HCT116 (cell line): ENCODE measurements at regions not wholly inside any gene's neighbourhood (a gene's known extent, or its start where the extent isn't known, plus 50 kb on each side); places are given as distances from the start of the nearest gene placed in this dataset.

Experiments
- ATAC-seq: fragments of 200-7000 bp; cut with Tn5 transposase; 2 replicates; pipeline ENCODE4 v1.9.1; 2020; ENCODE audit warnings: mild to moderate bottlenecking, moderate library complexity
- BruUV-seq: library from RNA; stranded (reverse); fragments of 400-500 nt; replicated peaks from 2 replicates; lab custom pipeline; 2021; lab: Mats Ljungman, UMichigan
- CTCF ChIA-PET: fragments of 300-600 bp; sonication (Branson Sonifier 250); formaldehyde crosslinking; loops from one replicate; lab custom pipeline; 2021; ENCODE audit warnings: antibody characterized with exemption; lab: Charles Lee
- POLR2A ChIA-PET: fragments of 300-600, 350-600 bp; sonication (Branson Sonifier 250); formaldehyde crosslinking; loops from one replicate; lab custom pipeline; 2021; ENCODE audit warnings: antibody characterized with exemption; lab: Charles Lee
- RAD21 ChIA-PET, 2 experiments: fragments of 300-600 bp; sonication (Branson Sonifier 250); formaldehyde crosslinking; loops; one replicate each; lab custom pipeline; 2023; ENCODE audit warnings: low total read pairs in 2 of 2; ENCODE audit not compliant: uncharacterized antibody in 2 of 2, unreplicated experiment in 2 of 2, low non-redundant PET in 1 of 2; lab: Charles Lee
- DNase-seq: peaks from one replicate; pipeline ENCODE4 v3.0.0-alpha.2; 2010; ENCODE audit warnings: low read depth, low spot score
- H2AFZ ChIP-seq: fragments of 200-600 bp; shearing (Covaris generic), sonication (generic); 2 replicates; pipeline ENCODE4 v1.6.1; 2017; ENCODE audit warnings: low read depth, mixed run types, mixed read lengths, antibody characterized with exemption, low read length; ENCODE audit not compliant: poor library complexity, severe bottlenecking
- H3K27ac ChIP-seq: 2 replicates; pipeline ENCODE4 v1.5.1; 2012; ENCODE audit warnings: low read depth, low read length
- H3K27me3 ChIP-seq: fragments of 200-600 bp; sonication (generic); 2 replicates; pipeline ENCODE4 v1.6.1; 2016; ENCODE audit warnings: mixed run types, low read length, mixed read lengths; ENCODE audit not compliant: insufficient read depth
- H3K36me3 ChIP-seq, 2 experiments: fragments of 200-500 bp in 1 of 2; fragments of 200-600 bp in 1 of 2; sonication (Bioruptor generic) in 1 of 2; sonication (generic) in 1 of 2; 2 replicates each; pipeline versions ENCODE4 v1.5.1 to v1.6.1; 2014 to 2016; ENCODE audit warnings: low read length in 2 of 2, inconsistent platforms in 1 of 2, mixed read lengths in 1 of 2, mixed run types in 1 of 2; ENCODE audit not compliant: insufficient read depth in 2 of 2, control insufficient read depth in 1 of 2
- H3K4me1 ChIP-seq, 2 experiments: fragments of 200-600 bp in 1 of 2; sonication (generic) in 1 of 2; 2 replicates each; pipeline versions ENCODE4 v1.5.1 to v1.6.1; 2012 to 2017; ENCODE audit warnings: low read length in 2 of 2, inconsistent platforms in 1 of 2, mild to moderate bottlenecking in 1 of 2, mixed read lengths in 1 of 2, mixed run types in 1 of 2, moderate library complexity in 1 of 2; ENCODE audit not compliant: insufficient read depth in 2 of 2, control insufficient read depth in 1 of 2
- H3K4me2 ChIP-seq: fragments of 200-600 bp; sonication (generic); 2 replicates; pipeline ENCODE4 v1.6.1; 2017; ENCODE audit warnings: mixed run types, low read length, mixed read lengths
- H3K4me3 ChIP-seq, 2 experiments: fragments of 200-600 bp in 1 of 2; sonication (generic) in 1 of 2; replicated peaks in 1 of 2; 2 replicates each; pipeline ENCODE4 v1.5.1; 2011 to 2016; ENCODE audit warnings: low read length in 2 of 2, control low read depth in 1 of 2, low read depth in 1 of 2, mild to moderate bottlenecking in 1 of 2, mixed read lengths in 1 of 2, mixed run types in 1 of 2
- H3K79me2 ChIP-seq: fragments of 200-600 bp; sonication (generic); 2 replicates; pipeline ENCODE4 v1.6.1; 2017; ENCODE audit warnings: mild to moderate bottlenecking, mixed run types, low read length, moderate library complexity, mixed read lengths; ENCODE audit not compliant: insufficient read depth
- H3K9ac ChIP-seq: fragments of 200-600 bp; sonication (generic); 2 replicates; pipeline ENCODE4 v1.6.1; 2016; ENCODE audit warnings: low read length, mixed read lengths
- H3K9me2 ChIP-seq: fragments of 200-600 bp; sonication (generic), shearing (Covaris generic); 2 replicates; pipeline ENCODE4 v1.6.1; 2017; ENCODE audit warnings: mixed run types, mild to moderate bottlenecking, moderate library complexity; ENCODE audit not compliant: insufficient read depth
- H3K9me3 ChIP-seq, 2 experiments: fragments of 200-500 bp in 1 of 2; fragments of 200-600 bp in 1 of 2; sonication (Bioruptor generic) in 1 of 2; sonication (generic) in 1 of 2; 2 replicates each; pipeline ENCODE4 v1.6.1; 2014 to 2017; ENCODE audit warnings: low read length in 2 of 2, mixed read lengths in 2 of 2, inconsistent platforms in 1 of 2, low read depth in 1 of 2, mild to moderate bottlenecking in 1 of 2, mixed run types in 1 of 2, moderate library complexity in 1 of 2; ENCODE audit not compliant: control insufficient read depth in 1 of 2, insufficient read depth in 1 of 2
- H4K20me1 ChIP-seq: fragments of 200-600 bp; sonication (generic), shearing (Covaris generic); 2 replicates; pipeline ENCODE4 v1.6.1; 2017; ENCODE audit warnings: mixed run types, mild to moderate bottlenecking, moderate library complexity; ENCODE audit not compliant: insufficient read depth
- CBX3 ChIP-seq: IDR thresholded peaks from 2 replicates; pipeline ENCODE4 v1.6.1; 2012; ENCODE audit warnings: low read depth
- EGR1 ChIP-seq: IDR thresholded peaks from 2 replicates; pipeline ENCODE4 v1.6.1; 2012; ENCODE audit warnings: low read depth
- ELF1 ChIP-seq: IDR thresholded peaks from 2 replicates; pipeline ENCODE4 v1.6.1; 2012; ENCODE audit warnings: low read depth, borderline replicate concordance
- EZH2 ChIP-seq: fragments of 200-600 bp; sonication (generic); IDR thresholded peaks from 2 replicates; pipeline ENCODE4 v1.6.1; 2017; ENCODE audit warnings: antibody characterized with exemption, mixed run types
- FOSL1 ChIP-seq: IDR thresholded peaks from 2 replicates; pipeline ENCODE4 v1.6.1; 2012; ENCODE audit warnings: low read depth
- POLR2AphosphoS5 ChIP-seq: IDR thresholded peaks from 2 replicates; pipeline ENCODE4 v1.6.1; 2011; ENCODE audit warnings: mild to moderate bottlenecking, low read depth, low read length, moderate library complexity
- SRF ChIP-seq: IDR thresholded peaks from 2 replicates; pipeline ENCODE4 v1.6.1; 2012; ENCODE audit warnings: low read depth
- YY1 ChIP-seq: IDR thresholded peaks from 2 replicates; pipeline ENCODE4 v1.6.1; 2011; ENCODE audit warnings: low read length, low read depth, moderate library complexity, mild to moderate bottlenecking; ENCODE audit not compliant: insufficient replicate concordance; ENCODE audit errors: extremely low read depth
- ZFX ChIP-seq: fragments of 450-650 bp; IDR thresholded peaks from 2 replicates; pipeline ENCODE4 v1.6.1; 2017
- ZNF274 ChIP-seq: fragments of 200-500 bp; sonication (Bioruptor generic); IDR thresholded peaks from 2 replicates; pipeline ENCODE4 v1.6.1; 2014; ENCODE audit warnings: mild to moderate bottlenecking, low read depth, low read length, inconsistent platforms
- intact Hi-C: fragments of 100-400 bp; cut with micrococcal nuclease; formaldehyde crosslinking; loops from 2 replicates; pipeline ENCODE4 v1.10.0; 2022
- TF ChIP-seq, protein P1 (sequence below): IDR thresholded peaks from 2 replicates; pipeline ENCODE4 v1.6.1; 2012
- TF ChIP-seq, protein P2 (sequence below): IDR thresholded peaks from 2 replicates; pipeline ENCODE4 v1.6.1; 2011; ENCODE audit warnings: mild to moderate bottlenecking, low read length, moderate library complexity; ENCODE audit not compliant: insufficient replicate concordance; ENCODE audit errors: extremely low read depth
- TF ChIP-seq, protein P3 (sequence below): IDR thresholded peaks from 2 replicates; pipeline ENCODE4 v1.6.1; 2012

DNA sequence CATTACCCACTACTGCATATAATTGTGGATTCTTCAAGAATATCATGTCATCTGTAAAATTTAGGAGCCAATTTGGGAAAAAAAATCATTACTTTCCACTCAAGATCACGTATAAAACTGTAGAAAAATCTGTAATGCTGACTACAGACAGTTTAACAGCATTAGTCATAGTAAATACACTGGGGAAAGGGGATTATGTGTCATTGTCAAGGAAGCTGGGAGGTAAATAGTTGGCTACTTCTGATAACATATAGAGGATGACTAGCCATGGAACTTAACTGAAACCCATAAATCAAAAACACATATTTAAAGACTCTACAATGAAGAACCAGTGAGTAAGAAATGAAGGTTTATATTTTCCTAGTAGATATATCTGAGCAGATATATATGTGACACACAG lies 1666.4 kb upstream of the IGFBP7 start:
- Histone ChIP-seq H3K27me3 (no peaks in the 10 kb centered on the region), H4K20me1 (no peaks in the 10 kb centered on the region), H3K9me2 (no peaks in the 10 kb centered on the region), H3K79me2 (no peaks in the 10 kb centered on the region), H3K27ac (no peak overlapping the region), H3K9ac (no peak overlapping the region), H2AFZ (no peak overlapping the region), H3K4me2 (no peak overlapping the region), H3K9me3 (peaks cover 0 to 16% of the 10 kb centered on the region in 2 experiments; a peak in 2 of 4 replicates), H3K36me3 (no peaks in the 10 kb centered on the region), H3K4me1 (no peaks in the 10 kb centered on the region), H3K4me3 (no peak overlapping the region)
- ATAC-seq (no peak), DNase-seq (no peak)
- no TSS peak for BruUV-seq
- intact Hi-C loops: no loop called here
- ChIA-PET CTCF (no interaction called here), RAD21 (no interaction called here), POLR2A (no interaction called here)
- TF ChIP-seq, protein P1, sequence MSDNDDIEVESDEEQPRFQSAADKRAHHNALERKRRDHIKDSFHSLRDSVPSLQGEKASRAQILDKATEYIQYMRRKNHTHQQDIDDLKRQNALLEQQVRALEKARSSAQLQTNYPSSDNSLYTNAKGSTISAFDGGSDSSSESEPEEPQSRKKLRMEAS: no peak

DNA sequence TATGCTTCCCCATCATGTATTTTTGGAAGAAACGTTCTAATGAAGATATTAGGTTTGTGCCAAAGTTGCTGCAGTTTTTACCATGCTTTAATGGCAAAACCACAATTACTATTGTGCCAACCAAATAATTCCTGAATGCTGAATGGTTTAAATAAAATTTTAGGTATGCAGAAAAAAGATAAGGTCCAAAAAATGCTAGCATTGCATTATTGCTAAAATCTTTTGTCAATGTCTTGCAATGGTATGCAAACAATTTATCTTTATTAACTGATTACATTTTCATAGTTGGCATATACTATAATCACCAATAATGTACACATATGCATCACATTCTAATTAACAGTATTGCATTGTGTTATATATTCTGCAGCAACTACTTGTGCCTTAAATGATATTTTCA lies 1657.4 kb upstream of the IGFBP7 start:
- POLR2A ChIA-PET: no interaction called here

More for the DNA sequence above, 1657.4 kb upstream of the IGFBP7 start:
- no peaks in the 10 kb centered on the region for H3K79me2 ChIP-seq
- TF ChIP-seq CBX3 (no peak), EGR1 (no peak), ELF1 (no peak), EZH2 (no peak), SRF (no peak), ZNF274 (no peak), ZFX (no peak), FOSL1 (no peak), YY1 (no peak), POLR2AphosphoS5 (no peak)
- TF ChIP-seq, protein P2, sequence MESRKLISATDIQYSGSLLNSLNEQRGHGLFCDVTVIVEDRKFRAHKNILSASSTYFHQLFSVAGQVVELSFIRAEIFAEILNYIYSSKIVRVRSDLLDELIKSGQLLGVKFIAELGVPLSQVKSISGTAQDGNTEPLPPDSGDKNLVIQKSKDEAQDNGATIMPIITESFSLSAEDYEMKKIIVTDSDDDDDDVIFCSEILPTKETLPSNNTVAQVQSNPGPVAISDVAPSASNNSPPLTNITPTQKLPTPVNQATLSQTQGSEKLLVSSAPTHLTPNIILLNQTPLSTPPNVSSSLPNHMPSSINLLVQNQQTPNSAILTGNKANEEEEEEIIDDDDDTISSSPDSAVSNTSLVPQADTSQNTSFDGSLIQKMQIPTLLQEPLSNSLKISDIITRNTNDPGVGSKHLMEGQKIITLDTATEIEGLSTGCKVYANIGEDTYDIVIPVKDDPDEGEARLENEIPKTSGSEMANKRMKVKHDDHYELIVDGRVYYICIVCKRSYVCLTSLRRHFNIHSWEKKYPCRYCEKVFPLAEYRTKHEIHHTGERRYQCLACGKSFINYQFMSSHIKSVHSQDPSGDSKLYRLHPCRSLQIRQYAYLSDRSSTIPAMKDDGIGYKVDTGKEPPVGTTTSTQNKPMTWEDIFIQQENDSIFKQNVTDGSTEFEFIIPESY: no peak
- TF ChIP-seq, protein P3, sequence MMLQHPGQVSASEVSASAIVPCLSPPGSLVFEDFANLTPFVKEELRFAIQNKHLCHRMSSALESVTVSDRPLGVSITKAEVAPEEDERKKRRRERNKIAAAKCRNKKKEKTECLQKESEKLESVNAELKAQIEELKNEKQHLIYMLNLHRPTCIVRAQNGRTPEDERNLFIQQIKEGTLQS: no peak
- TF ChIP-seq, protein P1: no peak
- H3K4me3 ChIP-seq: no peak overlapping the region
- no peak overlapping the region for H3K4me2 ChIP-seq
- no peak overlapping the region for H2AFZ ChIP-seq
- intact Hi-C loops: no loop called here
- BruUV-seq: no TSS peak
- H3K9me3 ChIP-seq: peaks cover 8 to 20% of the 10 kb centered on the region in 2 experiments; a peak in 2 of 4 replicates
- DNase-seq (no peak), ATAC-seq (no peak)
- H3K27ac ChIP-seq: no peak overlapping the region
- no peaks in the 10 kb centered on the region for H3K36me3 ChIP-seq
- H4K20me1 ChIP-seq: no peaks in the 10 kb centered on the region
- no peak overlapping the region for H3K9ac ChIP-seq
- H3K4me1 ChIP-seq: no peaks in the 10 kb centered on the region
- RAD21 ChIA-PET: no interaction called here
- no peaks in the 10 kb centered on the region for H3K27me3 ChIP-seq
- CTCF ChIA-PET: no interaction called here
- no peaks in the 10 kb centered on the region for H3K9me2 ChIP-seq
